K562 (cell line): ENCODE measurements at regions not wholly inside any gene's neighbourhood (a gene's known extent, or its start where the extent isn't known, plus 50 kb on each side); places are given as distances from the start of the nearest gene placed in this dataset.
A peak's percentile ranks its signal among the peaks of the same experiment; 100 is the strongest.

ENCODE experiments used
- ESRRB ChIP-seq: fragments of 250-450 bp; sonication (Bioruptor Pico); IDR thresholded peaks from 2 replicates; pipeline ENCODE4 v1.5.0; 2020; ENCODE audit warnings: mild to moderate bottlenecking, moderate library complexity, borderline replicate concordance
- KAT8 ChIP-seq: fragments of 450-650 bp; IDR thresholded peaks from 2 replicates; pipeline ENCODE4 v1.6.1; 2016; ENCODE audit warnings: low read depth, mild to moderate bottlenecking
- KLF6 ChIP-seq: fragments of 250-450 bp; sonication (Bioruptor Pico); IDR thresholded peaks from 2 replicates; pipeline ENCODE4 v1.4.0; 2020; ENCODE audit warnings: mild to moderate bottlenecking, moderate library complexity, borderline replicate concordance
- MTF1 ChIP-seq: fragments of 250-450 bp; sonication (Bioruptor Pico); IDR thresholded peaks from 2 replicates; pipeline ENCODE4 v1.9.0; 2021; ENCODE audit warnings: moderate library complexity, mild to moderate bottlenecking, inconsistent platforms, borderline replicate concordance
- MYBL2 ChIP-seq, 2 experiments: fragments of 450-650 bp in 1 of 2; sonication (generic) in 1 of 2; formaldehyde crosslinking in 1 of 2; IDR thresholded peaks; 2 replicates each; pipeline versions ENCODE4 v1.6.1 to v1.8.1; 2017 to 2022; ENCODE audit warnings: borderline replicate concordance in 1 of 2, inconsistent platforms in 1 of 2, low read depth in 1 of 2, mild to moderate bottlenecking in 1 of 2, missing genetic modification reagents in 1 of 2, moderate library complexity in 1 of 2
- NFRKB ChIP-seq: fragments of 450-650 bp; IDR thresholded peaks from 2 replicates; pipeline ENCODE4 v1.6.1; 2016; ENCODE audit warnings: low read depth
- SMARCE1 ChIP-seq: fragments of 450-650 bp; IDR thresholded peaks from 2 replicates; pipeline ENCODE4 v1.7.1; 2016; ENCODE audit warnings: mild to moderate bottlenecking
- STAT5A ChIP-seq: IDR thresholded peaks from 2 replicates; pipeline ENCODE4 v1.6.1; 2012; ENCODE audit warnings: low read length, inconsistent platforms, borderline replicate concordance
- TCF7L2 ChIP-seq: fragments of 150-350 bp; IDR thresholded peaks from 2 replicates; pipeline ENCODE4 v1.6.1; 2016; ENCODE audit warnings: low read depth, mild to moderate bottlenecking, low read length, moderate library complexity
- ZFPM2 ChIP-seq: fragments of 250-450 bp; sonication (Bioruptor Pico); IDR thresholded peaks from 2 replicates; pipeline ENCODE4 v1.5.1; 2022; ENCODE audit warnings: mild to moderate bottlenecking
- ZNF24 ChIP-seq: fragments of 450-650 bp; IDR thresholded peaks from 2 replicates; pipeline ENCODE4 v1.6.1; 2016
- ZNF668 ChIP-seq: fragments of 250-450 bp; sonication (Bioruptor Pico); IDR thresholded peaks from 2 replicates; pipeline ENCODE4 v1.8.0; 2022; ENCODE audit warnings: mild to moderate bottlenecking, inconsistent platforms
- ZNF785 ChIP-seq: fragments of 250-450 bp; sonication (Bioruptor Pico); IDR thresholded peaks from 2 replicates; pipeline ENCODE4 v1.4.0; 2020; ENCODE audit warnings: mild to moderate bottlenecking
- TF ChIP-seq, protein P1 (sequence below): sonication (generic); IDR thresholded peaks from 2 replicates; pipeline ENCODE4 v1.6.1; 2016
- TF ChIP-seq, protein P2 (sequence below): fragments of 450-650 bp; IDR thresholded peaks from 2 replicates; pipeline ENCODE4 v1.6.1; 2017; ENCODE audit warnings: antibody characterized with exemption, mild to moderate bottlenecking
- TF ChIP-seq, protein P3 (sequence below): fragments of 450-650 bp; IDR thresholded peaks from 2 replicates; pipeline ENCODE4 v1.6.1; 2016; ENCODE audit warnings: low read depth

DNA sequence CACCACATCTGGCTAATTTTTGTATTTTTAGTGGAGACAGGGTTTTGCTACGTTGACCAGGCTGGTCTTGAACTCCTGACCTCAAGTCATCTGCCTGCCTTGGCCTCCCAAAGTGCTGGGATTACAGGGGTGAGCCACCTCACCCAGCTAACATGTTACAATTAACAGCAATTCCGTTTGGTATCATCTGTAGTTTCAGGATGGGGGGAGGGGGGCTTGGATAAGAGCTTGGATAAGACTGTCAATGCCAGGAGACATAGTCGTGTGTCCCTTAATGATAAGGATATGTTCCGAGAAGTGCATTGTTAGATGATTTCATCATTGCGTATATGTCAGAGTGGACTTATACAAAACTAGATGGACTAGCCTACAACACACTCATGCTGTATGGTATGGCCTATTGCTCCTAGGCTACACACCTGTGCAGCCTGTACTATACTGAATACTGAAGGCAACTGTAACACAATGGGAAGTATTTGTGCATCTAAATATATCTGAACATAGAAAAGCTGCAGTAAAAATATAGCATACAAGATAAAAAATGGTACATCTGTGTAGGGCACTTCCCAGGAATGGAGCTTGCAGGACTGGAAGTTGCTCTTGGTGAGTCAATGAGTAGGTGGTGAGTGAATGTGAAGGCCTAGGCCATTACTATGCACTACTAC lies 103.9 kb upstream of the TNS3 start (continued):
- peak; percentile 78; the same call in 1 of the 2 replicates for TF ChIP-seq STAT5A
- TF ChIP-seq, protein P1, sequence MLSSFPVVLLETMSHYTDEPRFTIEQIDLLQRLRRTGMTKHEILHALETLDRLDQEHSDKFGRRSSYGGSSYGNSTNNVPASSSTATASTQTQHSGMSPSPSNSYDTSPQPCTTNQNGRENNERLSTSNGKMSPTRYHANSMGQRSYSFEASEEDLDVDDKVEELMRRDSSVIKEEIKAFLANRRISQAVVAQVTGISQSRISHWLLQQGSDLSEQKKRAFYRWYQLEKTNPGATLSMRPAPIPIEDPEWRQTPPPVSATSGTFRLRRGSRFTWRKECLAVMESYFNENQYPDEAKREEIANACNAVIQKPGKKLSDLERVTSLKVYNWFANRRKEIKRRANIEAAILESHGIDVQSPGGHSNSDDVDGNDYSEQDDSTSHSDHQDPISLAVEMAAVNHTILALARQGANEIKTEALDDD = peak; percentile 73
- peak; percentile 52 for TF ChIP-seq NFRKB
- TF ChIP-seq, protein P2, sequence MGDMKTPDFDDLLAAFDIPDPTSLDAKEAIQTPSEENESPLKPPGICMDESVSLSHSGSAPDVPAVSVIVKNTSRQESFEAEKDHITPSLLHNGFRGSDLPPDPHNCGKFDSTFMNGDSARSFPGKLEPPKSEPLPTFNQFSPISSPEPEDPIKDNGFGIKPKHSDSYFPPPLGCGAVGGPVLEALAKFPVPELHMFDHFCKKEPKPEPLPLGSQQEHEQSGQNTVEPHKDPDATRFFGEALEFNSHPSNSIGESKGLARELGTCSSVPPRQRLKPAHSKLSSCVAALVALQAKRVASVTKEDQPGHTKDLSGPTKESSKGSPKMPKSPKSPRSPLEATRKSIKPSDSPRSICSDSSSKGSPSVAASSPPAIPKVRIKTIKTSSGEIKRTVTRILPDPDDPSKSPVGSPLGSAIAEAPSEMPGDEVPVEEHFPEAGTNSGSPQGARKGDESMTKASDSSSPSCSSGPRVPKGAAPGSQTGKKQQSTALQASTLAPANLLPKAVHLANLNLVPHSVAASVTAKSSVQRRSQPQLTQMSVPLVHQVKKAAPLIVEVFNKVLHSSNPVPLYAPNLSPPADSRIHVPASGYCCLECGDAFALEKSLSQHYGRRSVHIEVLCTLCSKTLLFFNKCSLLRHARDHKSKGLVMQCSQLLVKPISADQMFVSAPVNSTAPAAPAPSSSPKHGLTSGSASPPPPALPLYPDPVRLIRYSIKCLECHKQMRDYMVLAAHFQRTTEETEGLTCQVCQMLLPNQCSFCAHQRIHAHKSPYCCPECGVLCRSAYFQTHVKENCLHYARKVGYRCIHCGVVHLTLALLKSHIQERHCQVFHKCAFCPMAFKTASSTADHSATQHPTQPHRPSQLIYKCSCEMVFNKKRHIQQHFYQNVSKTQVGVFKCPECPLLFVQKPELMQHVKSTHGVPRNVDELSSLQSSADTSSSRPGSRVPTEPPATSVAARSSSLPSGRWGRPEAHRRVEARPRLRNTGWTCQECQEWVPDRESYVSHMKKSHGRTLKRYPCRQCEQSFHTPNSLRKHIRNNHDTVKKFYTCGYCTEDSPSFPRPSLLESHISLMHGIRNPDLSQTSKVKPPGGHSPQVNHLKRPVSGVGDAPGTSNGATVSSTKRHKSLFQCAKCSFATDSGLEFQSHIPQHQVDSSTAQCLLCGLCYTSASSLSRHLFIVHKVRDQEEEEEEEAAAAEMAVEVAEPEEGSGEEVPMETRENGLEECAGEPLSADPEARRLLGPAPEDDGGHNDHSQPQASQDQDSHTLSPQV = peak; percentile 55; the same call in 1 of the 2 replicates
- no peak for TF ChIP-seq MYBL2 (IDR thresholded peaks at IDR 0.05; ENCODE audit: low read depth)
- no peak for TF ChIP-seq MYBL2 (CRISPR knock-in tag; IDR thresholded peaks at IDR 0.05; ENCODE audit: borderline replicate concordance)
- no peak for TF ChIP-seq MTF1
- no peak for TF ChIP-seq ZNF785 (CRISPR knock-in tag)
- no peak for TF ChIP-seq TCF7L2
- TF ChIP-seq ESRRB (CRISPR knock-in tag) = no peak
- no peak for TF ChIP-seq ZNF668 (CRISPR knock-in tag)
- TF ChIP-seq KAT8 = no peak
- no peak for TF ChIP-seq KLF6 (CRISPR knock-in tag)
- TF ChIP-seq ZNF24 = no peak
- TF ChIP-seq, protein P3, sequence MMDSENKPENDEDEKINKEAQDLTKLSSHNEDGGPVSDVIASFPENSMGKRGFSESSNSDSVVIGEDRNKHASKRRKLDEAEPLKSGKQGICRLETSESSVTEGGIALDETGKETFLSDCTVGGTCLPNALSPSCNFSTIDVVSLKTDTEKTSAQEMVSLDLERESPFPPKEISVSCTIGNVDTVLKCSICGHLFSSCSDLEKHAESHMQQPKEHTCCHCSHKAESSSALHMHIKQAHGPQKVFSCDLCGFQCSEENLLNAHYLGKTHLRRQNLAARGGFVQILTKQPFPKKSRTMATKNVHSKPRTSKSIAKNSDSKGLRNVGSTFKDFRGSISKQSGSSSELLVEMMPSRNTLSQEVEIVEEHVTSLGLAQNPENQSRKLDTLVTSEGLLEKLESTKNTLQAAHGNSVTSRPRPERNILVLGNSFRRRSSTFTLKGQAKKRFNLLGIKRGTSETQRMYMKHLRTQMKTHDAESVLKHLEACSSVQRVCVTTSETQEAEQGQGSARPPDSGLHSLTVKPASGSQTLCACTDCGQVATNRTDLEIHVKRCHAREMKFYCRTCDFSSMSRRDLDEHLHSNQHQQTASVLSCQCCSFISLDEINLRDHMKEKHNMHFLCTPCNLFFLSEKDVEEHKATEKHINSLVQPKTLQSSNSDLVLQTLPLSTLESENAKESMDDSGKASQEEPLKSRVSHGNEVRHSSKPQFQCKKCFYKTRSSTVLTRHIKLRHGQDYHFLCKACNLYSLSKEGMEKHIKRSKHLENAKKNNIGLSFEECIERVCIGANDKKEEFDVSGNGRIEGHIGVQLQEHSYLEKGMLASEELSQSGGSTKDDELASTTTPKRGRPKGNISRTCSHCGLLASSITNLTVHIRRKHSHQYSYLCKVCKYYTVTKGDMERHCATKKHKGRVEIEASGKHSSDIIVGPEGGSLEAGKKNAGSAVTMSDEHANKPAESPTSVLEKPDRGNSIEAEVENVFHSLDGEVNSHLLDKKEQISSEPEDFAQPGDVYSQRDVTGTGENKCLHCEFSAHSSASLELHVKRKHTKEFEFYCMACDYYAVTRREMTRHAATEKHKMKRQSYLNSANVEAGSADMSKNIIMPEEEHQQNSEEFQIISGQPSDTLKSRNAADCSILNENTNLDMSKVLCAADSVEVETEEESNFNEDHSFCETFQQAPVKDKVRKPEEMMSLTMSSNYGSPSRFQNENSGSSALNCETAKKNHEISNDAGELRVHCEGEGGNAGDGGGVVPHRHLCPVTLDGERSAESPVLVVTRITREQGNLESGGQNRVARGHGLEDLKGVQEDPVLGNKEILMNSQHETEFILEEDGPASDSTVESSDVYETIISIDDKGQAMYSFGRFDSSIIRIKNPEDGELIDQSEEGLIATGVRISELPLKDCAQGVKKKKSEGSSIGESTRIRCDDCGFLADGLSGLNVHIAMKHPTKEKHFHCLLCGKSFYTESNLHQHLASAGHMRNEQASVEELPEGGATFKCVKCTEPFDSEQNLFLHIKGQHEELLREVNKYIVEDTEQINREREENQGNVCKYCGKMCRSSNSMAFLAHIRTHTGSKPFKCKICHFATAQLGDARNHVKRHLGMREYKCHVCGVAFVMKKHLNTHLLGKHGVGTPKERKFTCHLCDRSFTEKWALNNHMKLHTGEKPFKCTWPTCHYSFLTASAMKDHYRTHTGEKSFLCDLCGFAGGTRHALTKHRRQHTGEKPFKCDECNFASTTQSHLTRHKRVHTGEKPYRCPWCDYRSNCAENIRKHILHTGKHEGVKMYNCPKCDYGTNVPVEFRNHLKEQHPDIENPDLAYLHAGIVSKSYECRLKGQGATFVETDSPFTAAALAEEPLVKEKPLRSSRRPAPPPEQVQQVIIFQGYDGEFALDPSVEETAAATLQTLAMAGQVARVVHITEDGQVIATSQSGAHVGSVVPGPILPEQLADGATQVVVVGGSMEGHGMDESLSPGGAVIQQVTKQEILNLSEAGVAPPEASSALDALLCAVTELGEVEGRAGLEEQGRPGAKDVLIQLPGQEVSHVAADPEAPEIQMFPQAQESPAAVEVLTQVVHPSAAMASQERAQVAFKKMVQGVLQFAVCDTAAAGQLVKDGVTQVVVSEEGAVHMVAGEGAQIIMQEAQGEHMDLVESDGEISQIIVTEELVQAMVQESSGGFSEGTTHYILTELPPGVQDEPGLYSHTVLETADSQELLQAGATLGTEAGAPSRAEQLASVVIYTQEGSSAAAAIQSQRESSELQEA = no peak
- TF ChIP-seq ZFPM2 (CRISPR knock-in tag) = no peak
- TF ChIP-seq SMARCE1 = peak; percentile 63; the same call in 1 of the 2 replicates
